ENCODE measurements at regions not wholly inside any gene's neighbourhood (a gene's known extent, or its start where the extent isn't known, plus 50 kb on each side); places are given as distances from the start of the nearest gene placed in this dataset.

GRCh38 chr5:125081101-125081500 is 334.7 kb upstream of the ZNF608 start:
- no peak for TF ChIP-seq CTCF (IDR thresholded peaks at IDR 0.05)
- no peak for TF ChIP-seq POLR2A (IDR thresholded peaks at IDR 0.05)

All from lower leg skin (tissue), 3 donors.